Breast epithelium (tissue), 4 donors: ENCODE measurements at regions not wholly inside any gene's neighbourhood (a gene's known extent, or its start where the extent isn't known, plus 50 kb on each side); places are given as distances from the start of the nearest gene placed in this dataset.

Source experiments
- DNase-seq, 2 donors: peaks; one replicate each; pipeline ENCODE4 v3.0.0-alpha.2; 2019; ENCODE audit warnings: low spot score in 2 of 2
- H3K27ac ChIP-seq, 2 donors: fragments of 200-600 bp; sonication (generic) in 1 of 2; one replicate each; pipeline ENCODE4 v1.5.1; 2016 to 2019; ENCODE audit warnings: mild to moderate bottlenecking in 1 of 2
- H3K27me3 ChIP-seq, 2 donors: fragments of 200-600 bp; sonication (generic) in 1 of 2; one replicate each; pipeline versions ENCODE4 v1.5.1 to v1.6.0; 2017 to 2019; ENCODE audit warnings: control low read depth in 1 of 2, mild to moderate bottlenecking in 1 of 2
- H3K36me3 ChIP-seq: fragments of 200-600 bp; one replicate; pipeline ENCODE4 v1.5.1; 2019
- H3K4me1 ChIP-seq, 2 donors: fragments of 200-600 bp; sonication (generic); one replicate each; pipeline ENCODE4 v1.5.1; 2016 to 2019; ENCODE audit warnings: control low read depth in 1 of 2
- H3K4me3 ChIP-seq, 3 donors: fragments of 200-600 bp; sonication (generic); 1 replicate in 2 of 3; 2 replicates in 1 of 3; pipeline ENCODE4 v1.5.1; 2016 to 2019; ENCODE audit warnings: mild to moderate bottlenecking in 3 of 3, moderate library complexity in 2 of 3
- H3K9me3 ChIP-seq, 2 donors: fragments of 200-600 bp; sonication (generic) in 1 of 2; one replicate each; pipeline ENCODE4 v1.5.1; 2016 to 2019; ENCODE audit warnings: control low read depth in 1 of 2
- POLR2A ChIP-seq: fragments of 450-650 bp; IDR thresholded peaks from one replicate; pipeline ENCODE4 v1.6.1; 2016; ENCODE audit warnings: antibody characterized with exemption, mild to moderate bottlenecking, moderate library complexity
- POLR2AphosphoS5 ChIP-seq, 3 donors: sonication (generic); formaldehyde crosslinking; IDR thresholded peaks; one replicate each; pipeline ENCODE4 v1.6.1; 2017; ENCODE audit warnings: antibody characterized with exemption in 3 of 3
- intact Hi-C: fragments of 100-400 bp; cut with DNase I; formaldehyde crosslinking; loops from one replicate; pipeline ENCODE4 v1.15.1; 2023; ENCODE audit warnings: low total_unique reads
- TF ChIP-seq, protein P1 (sequence below), 3 donors: fragments of 450-650 bp; IDR thresholded peaks; one replicate each; pipeline ENCODE4 v1.5.1; 2016 to 2017; ENCODE audit warnings: antibody characterized with exemption in 3 of 3, mild to moderate bottlenecking in 3 of 3, moderate library complexity in 3 of 3

DNA sequence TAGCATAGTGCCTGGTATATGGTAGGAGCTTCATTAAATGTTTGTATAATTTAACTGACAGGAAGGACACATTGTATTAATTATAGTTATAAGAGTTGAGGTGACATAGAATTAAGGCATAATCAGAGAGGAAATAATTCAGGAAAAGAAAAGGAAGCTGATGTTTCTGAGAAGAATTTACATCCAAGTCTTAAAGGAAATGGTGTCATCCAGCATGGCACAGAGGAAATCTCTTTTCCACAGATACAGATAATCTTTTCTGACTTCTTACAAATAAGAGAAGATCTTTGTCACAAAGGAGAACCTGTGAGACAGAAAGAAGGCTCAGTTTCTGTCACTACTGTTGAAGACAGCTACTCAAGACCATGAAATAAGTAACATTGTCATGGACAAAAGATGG, 222.5 kb downstream of the GJA1 start:
- no peaks in the 10 kb centered on the region for H3K36me3 ChIP-seq
- TF ChIP-seq POLR2A (no peak), POLR2AphosphoS5 (IDR thresholded peaks at IDR 0.05) (no peak)
- TF ChIP-seq, protein P1, sequence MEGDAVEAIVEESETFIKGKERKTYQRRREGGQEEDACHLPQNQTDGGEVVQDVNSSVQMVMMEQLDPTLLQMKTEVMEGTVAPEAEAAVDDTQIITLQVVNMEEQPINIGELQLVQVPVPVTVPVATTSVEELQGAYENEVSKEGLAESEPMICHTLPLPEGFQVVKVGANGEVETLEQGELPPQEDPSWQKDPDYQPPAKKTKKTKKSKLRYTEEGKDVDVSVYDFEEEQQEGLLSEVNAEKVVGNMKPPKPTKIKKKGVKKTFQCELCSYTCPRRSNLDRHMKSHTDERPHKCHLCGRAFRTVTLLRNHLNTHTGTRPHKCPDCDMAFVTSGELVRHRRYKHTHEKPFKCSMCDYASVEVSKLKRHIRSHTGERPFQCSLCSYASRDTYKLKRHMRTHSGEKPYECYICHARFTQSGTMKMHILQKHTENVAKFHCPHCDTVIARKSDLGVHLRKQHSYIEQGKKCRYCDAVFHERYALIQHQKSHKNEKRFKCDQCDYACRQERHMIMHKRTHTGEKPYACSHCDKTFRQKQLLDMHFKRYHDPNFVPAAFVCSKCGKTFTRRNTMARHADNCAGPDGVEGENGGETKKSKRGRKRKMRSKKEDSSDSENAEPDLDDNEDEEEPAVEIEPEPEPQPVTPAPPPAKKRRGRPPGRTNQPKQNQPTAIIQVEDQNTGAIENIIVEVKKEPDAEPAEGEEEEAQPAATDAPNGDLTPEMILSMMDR (IDR thresholded peaks at IDR 0.05), result no peak
- H3K4me1 ChIP-seq, result no peaks in the 10 kb centered on the region
- no peak overlapping the region for H3K4me3 ChIP-seq
- no peak overlapping the region for H3K27ac ChIP-seq
- intact Hi-C loops, result no loop called here
- H3K9me3 ChIP-seq, result no peaks in the 10 kb centered on the region
- DNase-seq, result no peak
- H3K27me3 ChIP-seq, result no peaks in the 10 kb centered on the region

DNA sequence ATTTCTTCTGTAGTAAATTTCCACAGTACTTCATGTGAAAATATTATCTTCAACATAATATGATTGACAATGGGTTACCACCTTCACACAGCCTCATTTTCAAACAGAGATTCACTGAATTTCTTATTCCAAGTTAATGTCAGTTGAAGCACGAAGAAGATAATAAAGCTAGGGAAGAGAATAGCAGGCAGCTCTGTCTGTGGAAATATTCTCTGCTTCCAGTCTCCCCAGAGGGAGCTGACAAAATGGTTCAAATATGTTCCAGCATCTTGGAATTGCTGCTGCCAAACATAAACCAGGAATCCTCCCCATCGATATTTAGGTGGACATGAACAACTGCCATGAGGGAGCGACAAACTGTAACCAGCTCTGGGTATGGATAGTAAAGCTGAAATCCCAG, 224.8 kb downstream of the GJA1 start:
- intact Hi-C loops, result no loop called here
- Histone ChIP-seq H3K36me3 (no peaks in the 10 kb centered on the region), H3K27me3 (no peaks in the 10 kb centered on the region), H3K4me1 (no peaks in the 10 kb centered on the region), H3K4me3 (no peak overlapping the region), H3K27ac (no peak overlapping the region), H3K9me3 (no peaks in the 10 kb centered on the region)
- no peak for DNase-seq
- TF ChIP-seq, protein P1 (IDR thresholded peaks at IDR 0.05), result no peak
- TF ChIP-seq POLR2AphosphoS5 (IDR thresholded peaks at IDR 0.05), result no peak
- no peak for TF ChIP-seq POLR2A

DNA sequence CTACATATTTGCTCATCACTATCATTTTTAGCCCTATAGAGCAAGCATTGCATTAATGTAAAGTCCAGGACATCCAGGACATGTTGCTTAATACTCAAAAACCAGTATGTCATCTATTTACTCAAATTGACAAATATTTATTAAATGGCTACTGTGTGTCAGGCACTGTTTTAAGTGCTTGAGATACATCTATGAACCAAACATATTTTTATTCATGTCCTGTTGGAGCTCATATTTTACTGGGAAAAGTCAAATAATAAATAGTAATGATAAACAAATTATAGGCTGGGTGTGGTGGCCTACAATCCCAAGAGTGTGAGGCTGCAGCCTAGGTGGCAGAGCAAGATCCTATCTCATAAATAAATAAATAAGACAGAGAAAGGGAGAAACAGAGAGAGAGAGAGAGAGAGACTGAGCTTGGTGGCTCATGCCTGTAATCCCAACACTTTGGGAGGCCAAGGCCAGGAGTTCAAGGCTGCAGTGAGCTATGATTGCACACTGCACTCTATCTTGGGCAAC, 227.9 kb downstream of the GJA1 start:
- Histone ChIP-seq H3K4me1 (no peaks in the 10 kb centered on the region), H3K27me3 (no peaks in the 10 kb centered on the region), H3K27ac (no peak overlapping the region), H3K9me3 (no peaks in the 10 kb centered on the region), H3K4me3 (no peak overlapping the region), H3K36me3 (no peaks in the 10 kb centered on the region)
- TF ChIP-seq POLR2A (no peak), POLR2AphosphoS5 (IDR thresholded peaks at IDR 0.05) (no peak)
- TF ChIP-seq, protein P1 (IDR thresholded peaks at IDR 0.05), result no peak
- no peak for DNase-seq
- intact Hi-C loops, result no loop called here

DNA sequence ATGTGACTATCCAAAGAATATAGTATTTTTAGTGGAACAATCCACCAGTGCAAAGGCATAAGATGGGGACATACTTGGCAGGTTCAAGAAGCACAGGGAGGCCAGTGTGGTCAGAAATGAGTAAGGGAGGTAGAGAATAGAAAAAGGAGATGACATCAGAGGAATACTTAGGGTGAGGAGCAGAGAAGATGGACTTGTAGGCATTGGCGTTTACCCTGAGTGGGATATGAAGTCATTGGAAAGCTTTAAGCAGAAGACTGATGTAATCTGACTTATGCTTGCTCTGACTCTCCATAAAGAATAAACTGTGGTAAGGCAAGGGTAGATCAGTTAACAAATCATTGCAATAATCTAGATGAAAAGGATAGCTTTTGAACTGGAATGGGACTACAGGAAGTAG, 228.7 kb downstream of the GJA1 start:
- intact Hi-C loops, result no loop called here
- Histone ChIP-seq H3K27me3 (no peaks in the 10 kb centered on the region), H3K27ac (no peak overlapping the region), H3K36me3 (no peaks in the 10 kb centered on the region), H3K4me1 (no peaks in the 10 kb centered on the region), H3K4me3 (no peak overlapping the region), H3K9me3 (no peaks in the 10 kb centered on the region)
- TF ChIP-seq, protein P1 (IDR thresholded peaks at IDR 0.05), result no peak
- TF ChIP-seq POLR2AphosphoS5 (IDR thresholded peaks at IDR 0.05) (no peak), POLR2A (no peak)
- no peak for DNase-seq

DNA sequence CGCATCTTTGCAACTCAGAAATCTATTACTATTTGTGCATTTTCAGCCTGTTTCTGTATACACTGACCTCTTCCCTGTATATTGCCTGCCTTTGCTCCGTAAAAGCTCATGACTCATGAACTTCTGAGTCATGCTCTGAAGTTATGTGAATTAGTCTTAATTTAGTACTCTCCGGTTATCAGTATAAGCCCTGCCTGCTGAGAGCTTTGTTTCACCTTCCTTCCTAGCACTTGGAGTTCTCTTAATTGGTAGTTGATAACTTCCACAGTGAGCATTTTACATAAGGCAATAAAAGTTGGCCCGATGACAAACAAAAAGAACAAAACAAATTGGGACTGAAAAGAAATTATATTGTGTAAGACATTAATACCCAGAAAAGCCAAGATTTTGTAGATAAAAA, 231.4 kb downstream of the GJA1 start:
- DNase-seq, result no peak
- TF ChIP-seq, protein P1 (IDR thresholded peaks at IDR 0.05), result no peak
- TF ChIP-seq POLR2AphosphoS5 (IDR thresholded peaks at IDR 0.05) (no peak), POLR2A (no peak)
- no peaks in the 10 kb centered on the region for H3K4me1 ChIP-seq
- H3K9me3 ChIP-seq, result no peaks in the 10 kb centered on the region
- H3K27ac ChIP-seq, result peak overlapping the region in 1 of 2 donors; percentile 45
- H3K4me3 ChIP-seq, result no peak overlapping the region
- no peaks in the 10 kb centered on the region for H3K36me3 ChIP-seq
- intact Hi-C loops, result no loop called here
- no peaks in the 10 kb centered on the region for H3K27me3 ChIP-seq
